Tibial nerve (tissue), 3 donors: ENCODE measurements at regions not wholly inside any gene's neighbourhood (a gene's known extent, or its start where the extent isn't known, plus 50 kb on each side); places are given as distances from the start of the nearest gene placed in this dataset.

Source experiments
- POLR2A ChIP-seq, 2 donors: fragments of 450-650 bp; IDR thresholded peaks; one replicate each; pipeline ENCODE4 v1.6.1; 2017; ENCODE audit warnings: antibody characterized with exemption in 2 of 2, mild to moderate bottlenecking in 2 of 2, moderate library complexity in 2 of 2
- TF ChIP-seq, protein P1 (sequence below), 5 experiments: fragments of 200-600 bp in 3 of 5; fragments of 450-650 bp in 2 of 5; sonication (generic) in 3 of 5; IDR thresholded peaks; one replicate each; pipeline ENCODE4 v1.5.1; 2016 to 2019; ENCODE audit warnings: antibody characterized with exemption in 5 of 5, mild to moderate bottlenecking in 3 of 5, moderate library complexity in 2 of 5

DNA sequence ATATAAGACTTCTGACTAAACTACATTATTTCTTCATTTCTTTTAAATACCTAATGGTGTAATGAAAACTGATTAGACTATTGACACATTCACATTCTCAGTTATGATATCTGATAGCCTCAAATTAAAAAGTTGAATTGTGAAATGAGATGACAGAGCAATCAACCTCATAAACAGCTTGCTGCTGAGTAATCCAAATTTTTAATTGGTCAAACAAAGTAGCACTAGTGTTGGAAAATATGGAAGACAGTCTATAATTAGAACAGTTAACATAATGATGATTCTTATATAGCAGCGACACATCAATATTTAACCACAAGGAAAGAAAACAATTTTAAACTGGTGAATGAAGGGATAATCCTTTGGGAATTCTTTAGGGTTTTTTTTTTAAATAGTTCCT, 91.9 kb upstream of the LRP1B start:
- TF ChIP-seq, protein P1, sequence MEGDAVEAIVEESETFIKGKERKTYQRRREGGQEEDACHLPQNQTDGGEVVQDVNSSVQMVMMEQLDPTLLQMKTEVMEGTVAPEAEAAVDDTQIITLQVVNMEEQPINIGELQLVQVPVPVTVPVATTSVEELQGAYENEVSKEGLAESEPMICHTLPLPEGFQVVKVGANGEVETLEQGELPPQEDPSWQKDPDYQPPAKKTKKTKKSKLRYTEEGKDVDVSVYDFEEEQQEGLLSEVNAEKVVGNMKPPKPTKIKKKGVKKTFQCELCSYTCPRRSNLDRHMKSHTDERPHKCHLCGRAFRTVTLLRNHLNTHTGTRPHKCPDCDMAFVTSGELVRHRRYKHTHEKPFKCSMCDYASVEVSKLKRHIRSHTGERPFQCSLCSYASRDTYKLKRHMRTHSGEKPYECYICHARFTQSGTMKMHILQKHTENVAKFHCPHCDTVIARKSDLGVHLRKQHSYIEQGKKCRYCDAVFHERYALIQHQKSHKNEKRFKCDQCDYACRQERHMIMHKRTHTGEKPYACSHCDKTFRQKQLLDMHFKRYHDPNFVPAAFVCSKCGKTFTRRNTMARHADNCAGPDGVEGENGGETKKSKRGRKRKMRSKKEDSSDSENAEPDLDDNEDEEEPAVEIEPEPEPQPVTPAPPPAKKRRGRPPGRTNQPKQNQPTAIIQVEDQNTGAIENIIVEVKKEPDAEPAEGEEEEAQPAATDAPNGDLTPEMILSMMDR (IDR thresholded peaks at IDR 0.05) = no peak
- no peak for TF ChIP-seq POLR2A (IDR thresholded peaks at IDR 0.05)
